H1 (cell line): ENCODE measurements at regions not wholly inside any gene's neighbourhood (a gene's known extent, or its start where the extent isn't known, plus 50 kb on each side); places are given as distances from the start of the nearest gene placed in this dataset.

Source experiments
- CTCF ChIA-PET: fragments of 300-600 bp; sonication (Branson Sonifier 250); formaldehyde crosslinking; loops from one replicate; lab custom pipeline; 2021; ENCODE audit not compliant: partially characterized antibody; lab: Charles Lee
- POLR2A ChIA-PET: fragments of 300-600 bp; sonication (Branson Sonifier 250); formaldehyde crosslinking; loops from one replicate; lab custom pipeline; 2021; ENCODE audit warnings: inconsistent platforms; ENCODE audit not compliant: partially characterized antibody; lab: Charles Lee
- DNase-seq, 2 experiments: peaks; one replicate each; pipeline versions ENCODE4 v3.0.0 to v3.0.0-alpha.2; 2010 to 2022; ENCODE audit warnings: low spot score in 2 of 2, low read depth in 1 of 2, mixed read lengths in 1 of 2
- FAIRE-seq: peaks from 2 replicates; lab custom pipeline; 2011; peaks lifted over from hg19 to GRCh38; lab: Jason Lieb, UNC
- H2AFZ ChIP-seq: 2 replicates; pipeline ENCODE4 v1.8.1; 2012; ENCODE audit warnings: low read length, inconsistent platforms
- H2AK5ac ChIP-seq: 2 replicates; pipeline ENCODE4 v1.6.1; 2013; ENCODE audit warnings: low read depth, low read length
- H2BK120ac ChIP-seq: replicated peaks from 2 replicates; pipeline ENCODE3; 2013; ENCODE audit warnings: low read depth, low read length, inconsistent platforms
- H2BK12ac ChIP-seq: 2 replicates; pipeline ENCODE4 v1.6.1; 2013; ENCODE audit warnings: low read depth, low read length
- H2BK15ac ChIP-seq: 2 replicates; pipeline ENCODE4 v1.6.1; 2013; ENCODE audit warnings: low read length
- H2BK20ac ChIP-seq: 2 replicates; pipeline ENCODE4 v1.6.1; 2013; ENCODE audit warnings: low read length
- H2BK5ac ChIP-seq: 2 replicates; pipeline ENCODE4 v1.6.1; 2013; ENCODE audit warnings: low read depth, low read length
- H3K14ac ChIP-seq: 2 replicates; pipeline ENCODE4 v1.6.1; 2013; ENCODE audit warnings: inconsistent platforms; ENCODE audit not compliant: insufficient read length
- H3K18ac ChIP-seq: 2 replicates; pipeline ENCODE4 v1.6.1; 2013; ENCODE audit warnings: low read length; ENCODE audit errors: extremely low read depth
- H3K23ac ChIP-seq: 2 replicates; pipeline ENCODE4 v1.6.1; 2013; ENCODE audit warnings: inconsistent platforms; ENCODE audit not compliant: insufficient read length
- H3K23me2 ChIP-seq: 2 replicates; pipeline ENCODE4 v1.6.1; 2013; ENCODE audit warnings: low read depth, low read length
- H3K27ac ChIP-seq: 2 replicates; pipeline ENCODE4 v1.6.1; 2011; ENCODE audit warnings: low read depth, low read length, inconsistent platforms
- H3K27me3 ChIP-seq, 4 experiments: replicated peaks in 1 of 4; 1 replicate in 1 of 4; 2 replicates in 3 of 4; pipeline versions ENCODE4 v1.6.1 to v1.8.1; 2011 to 2013; ENCODE audit warnings: low read length in 3 of 4, mild to moderate bottlenecking in 3 of 4, inconsistent platforms in 2 of 4, mixed read lengths in 2 of 4, moderate library complexity in 1 of 4; ENCODE audit not compliant: control insufficient read depth in 3 of 4, insufficient read depth in 3 of 4; ENCODE audit errors: extremely low read depth in 1 of 4
- H3K36me3 ChIP-seq, 4 experiments: 2 replicates each; pipeline versions ENCODE4 v1.6.1 to v1.8.1; 2011 to 2013; ENCODE audit warnings: mild to moderate bottlenecking in 4 of 4, low read length in 3 of 4, moderate library complexity in 2 of 4, control low read depth in 1 of 4, inconsistent platforms in 1 of 4; ENCODE audit not compliant: insufficient read depth in 4 of 4, control insufficient read depth in 2 of 4
- H3K4ac ChIP-seq: replicated peaks from 2 replicates; pipeline ENCODE3; 2013; ENCODE audit warnings: low read length, low read depth, mixed read lengths, inconsistent platforms; ENCODE audit not compliant: insufficient read length
- H3K4me1 ChIP-seq, 4 experiments: replicated peaks in 1 of 4; 1 replicate in 1 of 4; 2 replicates in 3 of 4; pipeline versions ENCODE4 v1.6.1 to v1.8.1; 2011 to 2013; ENCODE audit warnings: low read length in 3 of 4, inconsistent platforms in 2 of 4, mixed read lengths in 1 of 4; ENCODE audit not compliant: insufficient read depth in 4 of 4, control insufficient read depth in 3 of 4
- H3K4me2 ChIP-seq, 2 experiments: 2 replicates each; pipeline versions ENCODE4 v1.6.1 to v1.8.1; 2011 to 2013; ENCODE audit warnings: low read depth in 2 of 2, low read length in 2 of 2, control low read depth in 1 of 2, inconsistent platforms in 1 of 2, mild to moderate bottlenecking in 1 of 2; ENCODE audit not compliant: insufficient read depth in 1 of 2
- H3K4me3 ChIP-seq, 4 experiments: fragments of 200-600, 300-600 bp in 1 of 4; sonication (generic), shearing (Covaris generic), sonication (Bioruptor Twin) in 1 of 4; 2 replicates each; pipeline versions ENCODE4 v1.5.1 to v1.8.1; 2011 to 2016; ENCODE audit warnings: low read length in 4 of 4, low read depth in 3 of 4, control low read depth in 2 of 4, inconsistent platforms in 2 of 4, mild to moderate bottlenecking in 2 of 4, mixed read lengths in 1 of 4, moderate library complexity in 1 of 4; ENCODE audit not compliant: insufficient read depth in 2 of 4; ENCODE audit errors: extremely low read depth in 1 of 4
- H3K56ac ChIP-seq: replicated peaks from 2 replicates; pipeline ENCODE3; 2013; ENCODE audit warnings: low read depth, mild to moderate bottlenecking, mixed read lengths, low read length, inconsistent platforms; ENCODE audit not compliant: insufficient read length
- H3K79me1 ChIP-seq: 2 replicates; pipeline ENCODE4 v1.6.1; 2013; ENCODE audit warnings: low read depth, low read length, control low read depth
- H3K79me2 ChIP-seq, 2 experiments: 2 replicates each; pipeline versions ENCODE4 v1.6.1 to v1.8.1; 2012 to 2013; ENCODE audit warnings: low read length in 2 of 2, mild to moderate bottlenecking in 2 of 2, inconsistent platforms in 1 of 2; ENCODE audit not compliant: insufficient read depth in 2 of 2, control insufficient read depth in 1 of 2
- H3K9ac ChIP-seq, 4 experiments: replicated peaks in 1 of 4; 1 replicate in 1 of 4; 2 replicates in 3 of 4; pipeline versions ENCODE4 v1.6.1 to v1.8.1; 2011 to 2013; ENCODE audit warnings: low read depth in 3 of 4, low read length in 3 of 4, control low read depth in 2 of 4, mild to moderate bottlenecking in 2 of 4, moderate library complexity in 2 of 4, inconsistent platforms in 1 of 4; ENCODE audit errors: extremely low read depth in 1 of 4
- H3K9me3 ChIP-seq, 2 experiments: 2 replicates each; pipeline versions ENCODE4 v1.6.1 to v1.8.1; 2012 to 2013; ENCODE audit warnings: mild to moderate bottlenecking in 2 of 2, moderate library complexity in 2 of 2, control low read depth in 1 of 2, inconsistent platforms in 1 of 2, low read depth in 1 of 2, low read length in 1 of 2, mixed read lengths in 1 of 2; ENCODE audit not compliant: insufficient read depth in 2 of 2
- H4K20me1 ChIP-seq, 2 experiments: replicated peaks in 1 of 2; 2 replicates each; pipeline versions ENCODE3 to v1.8.1; 2011 to 2013; ENCODE audit warnings: inconsistent platforms in 2 of 2, low read length in 2 of 2, mild to moderate bottlenecking in 1 of 2; ENCODE audit not compliant: insufficient read depth in 2 of 2, control insufficient read depth in 1 of 2
- H4K5ac ChIP-seq: 2 replicates; pipeline ENCODE4 v1.6.1; 2013; ENCODE audit warnings: low read length, low read depth, mixed read lengths, inconsistent platforms; ENCODE audit not compliant: insufficient read length
- H4K8ac ChIP-seq: 2 replicates; pipeline ENCODE4 v1.8.0; 2013; ENCODE audit warnings: mild to moderate bottlenecking, moderate library complexity, low read length, inconsistent platforms; ENCODE audit not compliant: insufficient read depth; ENCODE audit errors: extremely low read depth
- H4K91ac ChIP-seq: replicated peaks from 2 replicates; pipeline ENCODE3; 2013; ENCODE audit warnings: low read length, mixed read lengths, inconsistent platforms; ENCODE audit not compliant: insufficient read length
- CHD2 ChIP-seq: IDR thresholded peaks from 2 replicates; pipeline ENCODE4 v1.6.1; 2012; ENCODE audit warnings: low read length, improper control_type of control experiment
- EGR1 ChIP-seq: IDR thresholded peaks from 2 replicates; pipeline ENCODE4 v1.6.1; 2011; ENCODE audit warnings: low read depth, low read length, borderline replicate concordance
- POLR2AphosphoS5 ChIP-seq: IDR thresholded peaks from 2 replicates; pipeline ENCODE4 v1.6.1; 2011; ENCODE audit warnings: low read depth, low read length
- SRF ChIP-seq: IDR thresholded peaks from 2 replicates; pipeline ENCODE4 v1.6.1; 2011; ENCODE audit warnings: mild to moderate bottlenecking, low read depth, low read length, moderate library complexity
- SUZ12 ChIP-seq: fragments of 200-600 bp; sonication (generic); IDR thresholded peaks from 2 replicates; pipeline ENCODE4 v1.6.1; 2012; ENCODE audit warnings: mild to moderate bottlenecking, inconsistent platforms, low read length, moderate library complexity, mixed read lengths
- whole genome bisulfite sequencing, 2 experiments: shearing (Covaris generic) in 1 of 2; methylation state at CpG; one replicate each; pipeline versions ENCODE4 v1.1.6 to v1.1.7; 2013 to 2015; ENCODE audit warnings: low lambda C conversion rate in 2 of 2, mixed read lengths in 2 of 2, inconsistent platforms in 1 of 2, low coverage in 1 of 2, missing lambda C conversion rate in 1 of 2; ENCODE audit not compliant: insufficient replicate concordance in 2 of 2, insufficient coverage in 1 of 2, insufficient read length in 1 of 2; ENCODE audit errors: extremely low coverage in 1 of 2, missing lambda C conversion rate in 1 of 2; 5-methylcytosine and 5-hydroxymethylcytosine counted together
- TF ChIP-seq, protein P1 (sequence below): IDR thresholded peaks from 2 replicates; pipeline ENCODE4 v1.6.1; 2011; ENCODE audit warnings: low read length, improper control_type of control experiment

DNA sequence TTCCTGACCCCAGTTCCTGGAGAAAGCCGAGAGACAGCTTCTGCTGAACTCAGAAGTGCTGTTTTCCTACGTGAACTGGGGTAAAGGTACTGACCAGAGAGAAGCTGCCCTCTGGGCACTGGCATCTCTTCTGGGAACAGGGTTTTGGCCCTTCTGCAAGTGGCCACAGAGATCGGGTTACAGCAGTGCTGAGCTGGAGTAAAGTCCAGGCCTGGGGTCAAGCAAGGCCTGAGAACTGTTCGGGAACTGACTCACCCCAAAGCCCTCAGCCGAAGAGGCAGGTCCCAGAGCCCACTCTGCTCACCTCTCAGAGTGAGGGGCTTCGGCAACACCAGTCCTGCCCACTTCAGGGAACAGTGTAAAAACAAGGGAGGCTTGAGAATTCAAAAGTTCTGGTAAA, 177.2 kb upstream of the RUNX1 start:
- H3K27ac ChIP-seq = no peak overlapping the region
- no peak overlapping the region for H3K4me2 ChIP-seq
- no peak overlapping the region for H3K23ac ChIP-seq
- H3K9me3 ChIP-seq = no peaks in the 10 kb centered on the region
- H2AK5ac ChIP-seq = no peak overlapping the region
- DNase-seq (no peak), FAIRE-seq (no peak)
- ChIA-PET CTCF (interaction anchor here (0.7 to 0.8 kb wide), 2 partner anchors 19 to 156 kb away, joined by 3 to 4 read pairs; no protein-coding TSS in a partner anchor), POLR2A (no interaction called here)
- H2BK120ac ChIP-seq = no peak overlapping the region
- H3K9ac ChIP-seq = no peak overlapping the region
- peaks cover 0 to 14% (median 2%) of the 10 kb centered on the region in 4 experiments; a peak in 4 of 7 replicates for H3K4me1 ChIP-seq
- TF ChIP-seq POLR2AphosphoS5 (no peak), SUZ12 (no peak), EGR1 (no peak), CHD2 (no peak), SRF (no peak)
- TF ChIP-seq, protein P1, sequence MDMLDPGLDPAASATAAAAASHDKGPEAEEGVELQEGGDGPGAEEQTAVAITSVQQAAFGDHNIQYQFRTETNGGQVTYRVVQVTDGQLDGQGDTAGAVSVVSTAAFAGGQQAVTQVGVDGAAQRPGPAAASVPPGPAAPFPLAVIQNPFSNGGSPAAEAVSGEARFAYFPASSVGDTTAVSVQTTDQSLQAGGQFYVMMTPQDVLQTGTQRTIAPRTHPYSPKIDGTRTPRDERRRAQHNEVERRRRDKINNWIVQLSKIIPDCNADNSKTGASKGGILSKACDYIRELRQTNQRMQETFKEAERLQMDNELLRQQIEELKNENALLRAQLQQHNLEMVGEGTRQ = no peak
- TF ChIP-seq, all 59 proteins: peak for 0
- H2BK5ac ChIP-seq = no peak overlapping the region
- no peak overlapping the region for H4K5ac ChIP-seq
- no peak overlapping the region for H4K8ac ChIP-seq
- H4K20me1 ChIP-seq = no peaks in the 10 kb centered on the region
- no peak overlapping the region for H3K56ac ChIP-seq
- no peak overlapping the region for H3K14ac ChIP-seq
- no peak overlapping the region for H2BK20ac ChIP-seq
- no peak overlapping the region for H3K4me3 ChIP-seq
- WGBS, 2 experiments = 93% methylated on average over 6 of the region's 6 CpGs; no CpG with 5 or more reads in 1 of the 2 experiments
- no peaks in the 10 kb centered on the region for H3K79me2 ChIP-seq
- no peaks in the 10 kb centered on the region for H3K36me3 ChIP-seq
- H3K23me2 ChIP-seq = no peaks in the 10 kb centered on the region
- no peak overlapping the region for H4K91ac ChIP-seq
- H3K27me3 ChIP-seq = no peaks in the 10 kb centered on the region
- H2BK15ac ChIP-seq = no peak overlapping the region
- H3K18ac ChIP-seq = no peak overlapping the region
- no peak overlapping the region for H3K4ac ChIP-seq
- peak overlapping the region; percentile 92 for H2AFZ ChIP-seq
- 0 out of 2 replicates have a peak overlapping the region, but pooled peaks have one; percentile 14 for H2BK12ac ChIP-seq
- H3K79me1 ChIP-seq = no peaks in the 10 kb centered on the region
